BLaER1 (cell line): ENCODE measurements at regions not wholly inside any gene's neighbourhood (a gene's known extent, or its start where the extent isn't known, plus 50 kb on each side); places are given as distances from the start of the nearest gene placed in this dataset.

Experiments
- H3K27ac ChIP-seq: shearing (Covaris generic); formaldehyde crosslinking; 2 replicates; pipeline ENCODE4 v1.8.1; 2022
- H3K27me3 ChIP-seq: shearing (Covaris generic); formaldehyde crosslinking; 2 replicates; pipeline ENCODE4 v1.8.1; 2022
- H3K36me3 ChIP-seq: shearing (Covaris generic); formaldehyde crosslinking; 2 replicates; pipeline ENCODE4 v1.8.1; 2022
- H3K4me1 ChIP-seq: shearing (Covaris generic); formaldehyde crosslinking; 2 replicates; pipeline ENCODE4 v1.8.1; 2022
- H3K4me2 ChIP-seq: shearing (Covaris generic); formaldehyde crosslinking; 2 replicates; pipeline ENCODE4 v1.8.1; 2022
- H3K4me3 ChIP-seq: shearing (Covaris generic); formaldehyde crosslinking; 2 replicates; pipeline ENCODE4 v1.8.1; 2022
- H3K9ac ChIP-seq: shearing (Covaris generic); formaldehyde crosslinking; 2 replicates; pipeline ENCODE4 v1.8.1; 2022
- H3K9me3 ChIP-seq: shearing (Covaris generic); formaldehyde crosslinking; 2 replicates; pipeline ENCODE4 v1.8.1; 2022
- H4K20me1 ChIP-seq: shearing (Covaris generic); formaldehyde crosslinking; 2 replicates; pipeline ENCODE4 v1.8.1; 2022
- Cebpa-rat ChIP-seq: shearing (Covaris generic); IDR thresholded peaks from 2 replicates; pipeline ENCODE4 v1.8.1; 2022

DNA sequence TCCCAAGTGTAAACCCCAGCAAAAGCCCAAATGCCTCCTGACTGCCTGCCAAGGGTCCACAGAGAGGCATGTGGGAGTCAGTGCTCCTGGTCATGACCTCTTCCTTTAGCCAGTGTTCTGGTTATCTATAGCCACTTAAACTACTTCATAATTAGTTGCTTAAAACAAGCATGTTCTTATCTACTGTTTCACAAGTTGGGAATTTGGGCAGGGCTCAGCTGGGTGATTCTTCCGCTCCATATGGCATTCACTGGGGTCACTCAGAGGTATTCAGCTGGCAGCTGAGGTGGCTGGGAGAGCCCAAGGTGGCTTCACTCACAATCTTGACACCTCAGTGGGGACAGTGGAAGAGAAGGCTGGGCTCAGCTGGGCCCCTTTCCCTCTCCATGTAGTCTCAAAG lies 184.0 kb upstream of the RGS6 start:
- no peak overlapping the region for H3K4me2 ChIP-seq
- no peaks in the 10 kb centered on the region for H3K36me3 ChIP-seq
- H3K27ac ChIP-seq: no peak overlapping the region
- H3K27me3 ChIP-seq: no peaks in the 10 kb centered on the region
- H3K4me1 ChIP-seq: peaks cover 14% of the 10 kb centered on the region
- H3K4me3 ChIP-seq: no peak overlapping the region
- no peak overlapping the region for H3K9ac ChIP-seq
- TF ChIP-seq Cebpa-rat: no peak
- H4K20me1 ChIP-seq: no peaks in the 10 kb centered on the region
- peaks cover 19% of the 10 kb centered on the region for H3K9me3 ChIP-seq

- Histone ChIP-seq H3K27ac (no peak overlapping the region), H3K27me3 (no peaks in the 10 kb centered on the region), H3K9me3 (peaks cover 19% of the 10 kb centered on the region), H3K4me2 (no peak overlapping the region), H4K20me1 (no peaks in the 10 kb centered on the region), H3K36me3 (no peaks in the 10 kb centered on the region), H3K4me3 (no peak overlapping the region), H3K4me1 (peaks cover 25% of the 10 kb centered on the region), H3K9ac (no peak overlapping the region)
- TF ChIP-seq Cebpa-rat: no peak
Measured at GRCh38 chr14:71749613-71750238, 182.5 kb upstream of the RGS6 start.

GRCh38 chr14:71751264-71751663 lies 181.0 kb upstream of the RGS6 start:
- Histone ChIP-seq H3K27ac (no peak overlapping the region), H3K9me3 (peaks cover 19% of the 10 kb centered on the region), H3K27me3 (no peaks in the 10 kb centered on the region), H3K36me3 (no peaks in the 10 kb centered on the region), H3K4me3 (no peak overlapping the region), H3K9ac (no peak overlapping the region), H4K20me1 (no peaks in the 10 kb centered on the region), H3K4me2 (no peak overlapping the region), H3K4me1 (peaks cover 27% of the 10 kb centered on the region)
- no peak for TF ChIP-seq Cebpa-rat

DNA sequence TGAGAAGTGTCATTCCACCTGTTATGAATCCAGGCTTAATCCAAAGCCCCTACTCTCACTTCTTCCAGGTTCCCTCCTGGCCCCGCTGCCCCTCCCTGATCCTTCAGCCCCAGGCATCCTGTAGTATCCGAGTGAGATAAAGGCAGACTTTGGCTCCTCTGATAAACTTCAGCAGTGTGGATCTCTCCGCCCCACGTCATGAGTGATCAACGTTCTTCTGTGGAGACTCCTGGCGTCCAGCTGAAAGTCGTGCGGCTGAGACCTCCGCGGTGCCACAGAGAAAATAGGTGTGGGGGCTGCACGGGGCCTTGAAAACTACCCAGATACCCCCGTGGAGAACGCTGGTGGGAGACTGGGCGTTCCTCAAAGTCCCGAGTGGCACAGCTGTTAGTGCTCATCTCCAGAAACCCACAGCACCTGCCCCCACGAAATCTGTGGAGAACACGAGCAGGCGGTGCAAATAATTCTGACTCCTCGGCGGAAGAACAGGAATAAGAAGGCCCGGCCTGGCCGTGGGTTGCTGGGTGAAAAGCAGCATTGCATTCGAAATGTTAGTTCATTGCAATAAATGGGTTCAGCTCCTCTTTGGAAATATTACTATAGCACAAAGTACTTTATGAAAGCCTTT lies 180.0 kb upstream of the RGS6 start:
- Histone ChIP-seq H3K4me2 (no peak overlapping the region), H4K20me1 (no peaks in the 10 kb centered on the region), H3K9me3 (peaks cover 19% of the 10 kb centered on the region), H3K4me1 (peaks cover 27% of the 10 kb centered on the region), H3K4me3 (no peak overlapping the region), H3K36me3 (no peaks in the 10 kb centered on the region), H3K9ac (no peak overlapping the region), H3K27ac (no peak overlapping the region), H3K27me3 (no peaks in the 10 kb centered on the region)
- TF ChIP-seq Cebpa-rat: no peak

DNA sequence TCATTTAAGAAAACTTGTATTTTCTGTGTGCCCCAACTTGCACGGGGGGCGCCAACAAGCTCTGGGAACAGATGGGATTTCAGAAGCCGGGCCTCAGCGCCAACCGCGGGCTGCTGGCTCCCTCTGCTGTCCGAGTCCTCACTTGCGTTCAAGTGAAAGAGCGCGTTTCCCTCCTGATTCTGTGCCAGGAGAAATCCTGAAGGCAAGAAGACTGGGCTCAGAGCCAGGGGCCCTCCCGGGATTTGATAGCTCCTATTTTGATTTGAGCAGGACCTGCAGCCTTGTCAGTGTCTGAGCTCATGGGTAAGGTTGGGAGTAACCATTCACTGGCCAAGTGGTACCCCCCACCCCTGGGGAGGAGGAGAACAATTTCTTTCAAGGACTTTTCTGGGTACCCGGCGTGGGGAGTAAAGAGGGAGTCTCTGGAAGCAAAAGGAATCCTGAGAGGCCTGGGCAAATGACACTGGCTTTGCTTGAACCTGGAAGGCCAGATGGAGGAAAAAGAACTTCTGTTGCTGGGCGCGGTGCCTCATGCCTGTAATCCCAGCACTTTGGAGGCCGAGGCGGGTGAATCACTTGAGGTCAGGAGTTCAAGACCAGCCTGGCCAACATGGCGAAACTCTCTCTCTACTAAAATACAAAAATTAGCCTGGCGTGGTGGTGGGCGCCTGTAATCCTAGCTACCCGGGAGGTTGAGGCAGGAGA lies 179.0 kb upstream of the RGS6 start:
- Histone ChIP-seq H3K9ac (no peak overlapping the region), H3K27ac (no peak overlapping the region), H3K4me2 (peak overlapping the region; percentile 55), H3K4me1 (peaks cover 28% of the 10 kb centered on the region), H4K20me1 (no peaks in the 10 kb centered on the region), H3K36me3 (no peaks in the 10 kb centered on the region), H3K9me3 (peaks cover 9% of the 10 kb centered on the region), H3K4me3 (no peak overlapping the region), H3K27me3 (no peaks in the 10 kb centered on the region)
- TF ChIP-seq Cebpa-rat: no peak

DNA sequence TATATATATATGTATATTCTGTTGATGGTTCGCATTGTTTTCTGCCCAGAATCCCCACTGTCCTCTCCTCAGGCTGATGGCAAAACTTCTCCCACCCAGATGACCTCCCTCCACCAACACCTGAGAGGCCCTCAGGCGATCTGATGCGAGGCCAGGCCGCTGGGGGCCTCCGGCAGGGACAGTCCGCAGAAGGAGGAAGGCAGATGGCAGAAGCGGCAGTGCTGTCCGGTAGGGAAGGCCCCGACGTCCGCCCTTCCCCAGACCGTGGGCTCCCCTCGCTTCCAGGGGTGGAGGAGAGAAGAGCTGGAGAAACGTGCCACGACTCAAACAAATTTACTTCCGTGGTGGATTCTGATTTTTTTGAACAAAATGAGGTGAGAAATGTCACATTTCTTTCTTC lies 178.3 kb upstream of the RGS6 start:
- peaks cover 34% of the 10 kb centered on the region for H3K4me1 ChIP-seq
- no peak for TF ChIP-seq Cebpa-rat
- H3K36me3 ChIP-seq: no peaks in the 10 kb centered on the region
- no peak overlapping the region for H3K4me3 ChIP-seq
- no peak overlapping the region for H3K9ac ChIP-seq
- H4K20me1 ChIP-seq: no peaks in the 10 kb centered on the region
- no peak overlapping the region for H3K27ac ChIP-seq
- no peaks in the 10 kb centered on the region for H3K27me3 ChIP-seq
- H3K9me3 ChIP-seq: peaks cover 2% of the 10 kb centered on the region; the same call in 1 of the 2 replicates
- peak overlapping the region; percentile 64 for H3K4me2 ChIP-seq

DNA sequence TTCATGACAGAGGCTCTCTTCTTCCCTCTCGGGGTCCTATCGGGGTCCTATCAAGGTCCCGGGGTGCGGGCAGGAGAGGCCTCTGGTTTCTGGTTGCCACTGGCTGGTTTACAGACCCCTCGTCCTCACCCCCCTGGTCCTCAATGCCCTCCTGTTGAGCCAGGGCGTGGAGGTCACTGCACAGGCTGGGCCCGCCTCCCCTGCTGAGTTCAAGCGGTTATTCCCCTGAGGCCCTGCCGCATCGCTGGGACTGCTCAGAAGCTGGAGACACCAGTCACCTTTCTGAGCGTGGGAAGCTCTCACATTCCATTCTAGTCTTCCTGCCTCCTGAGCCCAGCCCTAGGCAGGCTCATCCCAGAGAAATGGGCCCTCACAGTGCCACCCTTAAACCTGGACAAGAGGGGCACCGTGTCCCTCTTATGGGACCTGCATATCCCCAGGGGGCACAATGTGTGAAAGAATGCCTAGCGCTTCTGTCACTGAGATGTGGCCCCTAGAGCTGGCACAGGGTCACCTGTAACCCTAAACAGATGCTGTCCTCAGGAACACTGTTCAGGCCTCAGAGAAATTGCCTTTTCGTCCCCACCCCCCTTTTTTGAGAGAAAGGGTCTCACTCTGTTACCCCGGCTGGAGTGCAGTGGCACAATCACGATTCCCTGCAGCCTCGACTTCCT lies 177.7 kb upstream of the RGS6 start:
- TF ChIP-seq Cebpa-rat: no peak
- H3K4me3 ChIP-seq: no peak overlapping the region

GRCh38 chr14:71758229-71758951 lies 173.8 kb upstream of the RGS6 start:
- no peak overlapping the region for H3K27ac ChIP-seq
- no peaks in the 10 kb centered on the region for H3K9me3 ChIP-seq
- TF ChIP-seq Cebpa-rat: no peak
- no peak overlapping the region for H3K9ac ChIP-seq
- H3K4me2 ChIP-seq: peak overlapping the region; percentile 26; the same call in 1 of the 2 replicates
- peaks cover 18% of the 10 kb centered on the region for H3K4me1 ChIP-seq
- H3K4me3 ChIP-seq: no peak overlapping the region
- H3K27me3 ChIP-seq: no peaks in the 10 kb centered on the region
- no peaks in the 10 kb centered on the region for H3K36me3 ChIP-seq
- no peaks in the 10 kb centered on the region for H4K20me1 ChIP-seq

More for the DNA sequence above, 177.7 kb upstream of the RGS6 start:
- H3K4me1 ChIP-seq: peaks cover 34% of the 10 kb centered on the region
- H3K27me3 ChIP-seq: no peaks in the 10 kb centered on the region
- no peaks in the 10 kb centered on the region for H3K36me3 ChIP-seq
- 0 out of 2 replicates have a peak overlapping the region, but pooled peaks have one; percentile 28 for H3K9ac ChIP-seq
- H3K9me3 ChIP-seq: no peaks in the 10 kb centered on the region
- H3K4me2 ChIP-seq: peak overlapping the region; percentile 64
- H4K20me1 ChIP-seq: no peaks in the 10 kb centered on the region
- no peak overlapping the region for H3K27ac ChIP-seq

- no peak for TF ChIP-seq Cebpa-rat
- no peaks in the 10 kb centered on the region for H3K36me3 ChIP-seq
Measured at GRCh38 chr14:71762575-71762974, 169.7 kb upstream of the RGS6 start.

More at GRCh38 chr14:71762575-71762974, 169.7 kb upstream of the RGS6 start:
- Histone ChIP-seq H3K27ac (no peak overlapping the region), H4K20me1 (no peaks in the 10 kb centered on the region), H3K4me2 (no peak overlapping the region), H3K9me3 (no peaks in the 10 kb centered on the region), H3K9ac (no peak overlapping the region), H3K4me3 (no peak overlapping the region), H3K27me3 (no peaks in the 10 kb centered on the region), H3K4me1 (peaks cover 7% of the 10 kb centered on the region)
